Hepatocyte (in vitro differentiated cells): ENCODE measurements at regions not wholly inside any gene's neighbourhood (a gene's known extent, or its start where the extent isn't known, plus 50 kb on each side); places are given as distances from the start of the nearest gene placed in this dataset.

ENCODE experiments used
- CTCF ChIP-seq: fragments of 200-600 bp; sonication (generic); IDR thresholded peaks from 2 replicates; pipeline ENCODE4 v1.5.1; 2016; ENCODE audit warnings: antibody characterized with exemption, mild to moderate bottlenecking; ENCODE audit not compliant: poor library complexity
- EZH2 ChIP-seq: fragments of 200-600 bp; sonication (generic); IDR thresholded peaks from 2 replicates; pipeline ENCODE4 v1.6.1; 2016; ENCODE audit warnings: antibody characterized with exemption, mild to moderate bottlenecking, borderline replicate concordance
- EZH2phosphoT487 ChIP-seq: fragments of 200-600 bp; sonication (generic); IDR thresholded peaks from one replicate; pipeline ENCODE4 v1.6.1; 2018; ENCODE audit warnings: antibody characterized with exemption, mild to moderate bottlenecking, low read depth, moderate library complexity; ENCODE audit not compliant: unreplicated experiment, severe bottlenecking

GRCh38 chr18:53843763-53844162, 380.7 kb downstream of the MBD2 start:
- TF ChIP-seq CTCF (no peak), EZH2phosphoT487 (no peak), EZH2 (no peak)
